SK-N-MC (cell line): ENCODE measurements at regions not wholly inside any gene's neighbourhood (a gene's known extent, or its start where the extent isn't known, plus 50 kb on each side); places are given as distances from the start of the nearest gene placed in this dataset.

Source experiments
- EZH2 ChIP-seq: fragments of 200-600 bp; sonication (generic); IDR thresholded peaks from one replicate; pipeline ENCODE4 v1.6.1; 2017; ENCODE audit warnings: antibody characterized with exemption
- POLR2AphosphoS5 ChIP-seq: IDR thresholded peaks from 2 replicates; pipeline ENCODE4 v1.6.1; 2012; ENCODE audit warnings: mild to moderate bottlenecking, low read depth, low read length, borderline replicate concordance

- no peak for TF ChIP-seq POLR2AphosphoS5
- no peak for TF ChIP-seq EZH2
These were observed 575.4 kb upstream of the FAM98A start for GRCh38 chr2:34174506-34174905.
